ENCODE measurements at regions not wholly inside any gene's neighbourhood (a gene's known extent, or its start where the extent isn't known, plus 50 kb on each side); places are given as distances from the start of the nearest gene placed in this dataset.

DNA sequence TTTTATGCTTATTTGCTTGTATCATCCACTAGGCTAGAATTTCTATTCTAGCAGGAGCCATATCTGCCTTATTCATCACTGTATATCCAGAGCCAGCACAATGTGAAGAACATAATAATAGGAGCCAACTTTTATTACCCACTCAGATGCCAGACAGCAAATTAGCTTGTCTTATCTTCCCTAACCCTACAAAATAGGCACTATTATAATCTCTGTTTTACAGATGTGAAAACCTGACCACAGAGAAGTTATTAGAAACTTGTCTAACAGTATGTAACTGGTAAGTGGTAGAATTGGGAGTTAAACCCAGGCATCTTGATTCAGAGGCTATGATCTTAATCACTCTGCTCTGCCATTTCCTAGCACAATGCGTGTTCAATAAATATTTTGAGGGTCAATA, 579.5 kb downstream of the CAAP1 start:
- no peak for DNase-seq (ENCODE audit: low read depth)

DNA sequence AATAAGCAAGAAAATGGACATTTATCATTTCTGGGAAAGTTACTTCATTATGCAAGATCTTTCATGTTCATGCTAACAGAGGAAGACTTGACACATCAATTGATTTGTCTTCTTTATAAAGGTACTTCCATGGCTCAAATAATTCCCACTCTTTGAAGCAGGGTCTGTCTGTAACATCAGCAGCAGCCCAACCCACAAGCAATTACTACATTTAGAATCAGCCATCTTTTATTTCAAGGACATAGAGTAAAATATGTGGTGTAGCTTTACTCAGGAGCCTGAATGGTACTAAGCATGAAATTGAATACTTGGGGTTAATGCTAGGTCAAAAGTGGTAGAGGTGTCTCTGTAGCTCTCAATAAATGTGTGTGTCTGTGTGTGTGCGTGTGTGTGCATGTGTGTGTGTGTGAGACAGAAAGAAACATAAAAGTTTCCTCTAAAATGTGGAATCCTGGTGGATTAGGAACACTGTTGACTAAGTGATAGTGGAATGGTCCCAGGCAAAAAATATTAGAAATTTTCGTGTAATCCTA, 581.1 kb downstream of the CAAP1 start:
- no peak for DNase-seq (ENCODE audit: low read depth)

GRCh38 chr9:26310294-26310693, 582.3 kb downstream of the CAAP1 start:
- DNase-seq (ENCODE audit: low read depth) = no peak

- no peak for DNase-seq (ENCODE audit: low read depth)
Measured at GRCh38 chr9:26308328-26308727, 584.3 kb downstream of the CAAP1 start.

- no peak for DNase-seq (ENCODE audit: low read depth)
Measured at GRCh38 chr9:26301659-26302058, 590.9 kb downstream of the CAAP1 start.

GRCh38 chr9:26301046-26301445, 591.6 kb downstream of the CAAP1 start:
- DNase-seq (ENCODE audit: low read depth) = no peak

DNA sequence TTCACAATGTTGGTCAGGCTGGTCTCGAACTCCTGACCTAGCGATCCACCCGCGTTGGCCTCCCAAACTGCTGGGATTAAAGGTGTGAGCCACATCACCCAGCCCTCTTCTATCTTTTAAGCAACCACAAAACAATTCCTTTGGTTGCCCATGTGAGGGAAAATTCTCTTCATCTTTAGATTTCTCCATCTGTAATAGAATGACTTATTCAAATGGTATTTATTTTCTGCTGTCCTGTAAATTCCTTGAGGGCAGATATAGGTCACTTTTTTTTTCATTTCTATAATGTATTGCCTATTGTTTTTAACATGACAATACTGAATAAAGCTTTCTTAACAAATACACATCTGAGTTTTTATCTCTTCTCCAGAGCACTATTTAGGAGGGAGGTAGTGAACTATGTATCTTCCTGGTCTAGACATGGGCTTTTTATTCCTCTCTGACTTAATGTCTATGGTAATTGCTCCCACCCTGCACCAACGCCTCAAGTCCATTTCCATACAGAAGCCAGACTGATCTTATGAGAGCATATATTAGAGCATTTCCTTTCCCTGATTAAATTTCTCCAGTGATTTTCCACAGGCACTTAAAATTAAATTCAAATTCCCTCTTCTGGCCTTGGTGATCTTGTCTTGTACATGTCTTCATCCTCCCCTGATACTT, 595.6 kb downstream of the CAAP1 start:
- DNase-seq (ENCODE audit: low read depth) = no peak

DNA sequence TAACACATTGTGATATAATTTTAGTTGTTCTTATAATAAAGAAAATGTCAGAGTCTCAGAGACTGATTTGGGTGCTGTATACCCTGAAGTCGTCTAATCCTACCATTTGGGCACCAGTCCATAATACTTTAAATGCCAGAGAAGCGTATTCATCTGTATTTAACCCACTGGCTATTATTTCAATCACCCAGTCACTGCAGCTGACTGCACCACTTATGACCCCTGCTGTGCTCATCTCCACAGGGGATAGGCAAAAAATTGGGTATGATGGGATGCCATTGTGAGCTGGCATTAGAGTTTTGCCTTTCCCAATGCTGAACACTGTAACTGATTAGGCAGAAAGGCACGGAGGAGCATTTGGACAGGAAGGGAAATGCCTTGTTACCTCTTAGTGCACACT, 599.7 kb downstream of the CAAP1 start:
- DNase-seq (ENCODE audit: low read depth) = no peak

DNA sequence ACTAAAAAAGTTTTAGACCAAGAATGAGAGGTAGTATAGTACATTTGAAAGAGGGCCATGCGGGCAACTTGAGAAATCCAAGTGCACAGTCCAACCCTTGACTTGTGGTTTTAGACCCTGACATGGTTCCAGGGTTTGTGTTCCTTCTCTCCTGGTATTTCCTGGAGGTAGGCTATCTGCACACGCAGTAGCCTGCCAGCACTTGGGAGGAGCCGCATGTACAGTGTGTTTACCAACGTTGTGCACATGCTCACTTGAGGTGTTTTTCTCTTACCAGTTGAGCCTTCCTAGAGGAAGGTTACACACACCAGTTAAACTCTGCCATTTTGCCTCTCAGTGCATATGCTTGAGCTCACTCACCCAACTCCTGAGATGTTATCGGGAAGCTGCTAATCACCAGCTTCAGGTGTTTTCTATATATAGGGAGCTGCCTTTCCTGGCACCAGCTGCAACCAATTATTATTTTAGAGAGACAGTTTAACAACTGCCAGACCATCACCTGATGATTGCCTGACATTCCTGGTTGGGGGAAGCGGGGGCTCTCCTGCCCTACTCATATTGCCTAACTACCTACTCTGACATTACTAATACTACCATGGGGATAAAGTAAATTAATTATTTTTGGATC, 593.4 kb upstream of the TUSC1 start:
- DNase-seq (ENCODE audit: low read depth) = no peak

- no peak for DNase-seq (ENCODE audit: low read depth)
Measured at GRCh38 chr9:26266146-26266793, 588.0 kb upstream of the TUSC1 start.

DNA sequence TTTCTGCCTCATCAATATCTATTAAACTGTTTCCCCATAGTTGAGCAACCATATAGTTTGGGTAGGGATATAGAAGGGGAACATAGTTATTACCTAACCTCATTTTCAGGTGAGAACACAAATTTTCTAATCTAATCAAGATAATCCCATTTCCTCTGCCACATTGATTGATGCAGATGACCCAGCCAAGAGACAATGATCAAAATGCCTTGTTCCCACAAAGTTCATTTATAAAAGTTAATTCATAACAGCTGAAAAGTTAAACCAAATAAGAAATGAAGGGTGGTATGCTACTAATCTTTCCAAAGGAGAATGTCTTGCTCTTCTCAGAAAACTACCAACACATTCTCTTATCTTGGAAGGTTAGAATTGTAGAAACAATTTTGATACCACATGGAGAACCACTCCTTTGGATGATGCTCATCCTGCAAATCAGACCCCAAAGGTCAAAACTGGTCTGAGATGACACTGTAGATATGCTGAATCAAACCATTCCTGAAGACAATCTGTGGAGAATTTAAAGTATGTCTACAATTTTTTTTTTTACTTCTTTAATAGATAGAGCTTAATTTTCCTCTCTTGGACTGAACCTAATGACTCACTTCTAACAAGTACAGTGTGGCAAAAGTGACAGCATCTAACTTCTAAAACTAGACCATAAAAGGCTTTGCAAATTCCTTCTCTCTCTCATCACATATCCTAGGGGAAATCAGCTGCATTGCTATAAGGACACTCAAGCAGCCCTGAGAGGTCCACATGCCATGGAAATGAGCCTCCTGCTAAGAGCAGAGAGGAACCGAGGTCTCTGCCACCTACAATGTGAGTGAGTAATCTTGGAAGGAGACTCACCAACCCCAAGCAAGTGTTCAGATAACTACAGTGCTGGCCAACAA, 586.7 kb upstream of the TUSC1 start:
- DNase-seq (ENCODE audit: low read depth) = no peak

DNA sequence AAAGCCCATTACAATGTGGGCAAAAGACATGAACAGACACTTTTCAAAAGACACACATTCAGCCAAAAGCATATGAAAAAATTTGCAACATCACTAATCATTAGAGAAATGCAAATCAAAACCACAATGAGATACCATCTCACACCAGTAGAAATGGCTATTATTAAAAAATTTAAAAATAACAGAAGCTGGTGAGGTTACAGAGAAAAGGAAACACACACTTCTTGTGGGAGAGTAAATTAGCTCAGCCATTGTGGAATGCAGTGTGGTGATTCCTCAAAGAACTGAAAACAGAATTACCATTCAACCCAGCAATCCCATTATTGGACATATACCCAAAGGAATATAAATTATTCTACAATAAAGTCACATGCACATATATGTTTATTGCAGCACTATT, 585.2 kb upstream of the TUSC1 start:
- no peak for DNase-seq (ENCODE audit: low read depth)

DNA sequence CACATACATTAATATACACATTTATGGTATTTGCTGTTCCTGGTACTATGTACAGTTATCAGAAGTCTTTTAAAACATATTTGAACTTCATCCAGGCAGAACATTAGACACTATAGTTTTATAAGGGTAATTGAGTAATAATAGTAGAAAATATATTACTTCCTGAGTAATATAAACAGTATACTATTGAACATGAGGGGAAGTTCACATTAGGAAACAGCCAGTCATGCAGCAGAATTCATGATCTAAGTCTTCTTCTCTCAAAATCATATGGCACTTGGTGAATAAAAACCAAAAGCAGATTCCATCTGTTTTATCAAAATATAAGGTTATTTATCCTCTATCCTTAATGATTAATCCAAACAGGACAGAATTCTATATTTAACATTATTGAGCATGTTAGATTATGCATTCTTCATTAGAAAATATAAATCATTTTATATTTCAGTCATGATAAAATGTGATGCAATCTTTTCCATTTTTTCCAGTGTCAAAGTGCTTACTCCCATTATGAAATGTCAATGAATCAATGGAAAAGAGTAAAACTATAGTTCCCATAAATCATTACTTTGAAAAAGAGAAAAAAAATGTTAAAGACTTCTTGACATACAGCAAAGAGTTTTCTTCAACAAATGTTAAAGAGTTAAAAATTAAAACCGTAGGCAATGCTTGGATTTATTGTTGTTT, 584.3 kb upstream of the TUSC1 start:
- no peak for DNase-seq (ENCODE audit: low read depth)

GRCh38 chr9:26261503-26262330, 583.5 kb upstream of the TUSC1 start:
- DNase-seq (ENCODE audit: low read depth) = no peak

- DNase-seq (ENCODE audit: low read depth) = no peak
Measured at GRCh38 chr9:26260238-26260637, 582.0 kb upstream of the TUSC1 start.

DNA sequence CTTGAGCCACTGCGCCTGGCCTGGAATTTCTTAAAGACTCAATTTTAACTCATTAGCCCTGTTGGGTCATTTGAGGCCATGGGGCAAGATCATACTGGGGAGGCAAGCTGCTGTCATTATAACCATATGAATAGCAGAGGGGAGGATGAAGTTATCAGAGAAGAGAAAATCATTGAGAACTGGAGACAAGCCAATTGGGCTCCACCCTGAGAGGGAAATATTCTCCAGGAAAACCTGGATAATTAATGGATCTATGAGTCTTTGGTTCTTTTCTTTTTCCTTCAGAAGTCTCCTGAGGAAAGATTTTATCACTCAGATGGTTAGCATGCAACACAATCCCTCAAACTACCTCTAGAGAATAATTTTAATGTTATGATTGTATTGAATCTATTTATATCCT, 569.6 kb upstream of the TUSC1 start:
- DNase-seq (ENCODE audit: low read depth) = no peak

DNA sequence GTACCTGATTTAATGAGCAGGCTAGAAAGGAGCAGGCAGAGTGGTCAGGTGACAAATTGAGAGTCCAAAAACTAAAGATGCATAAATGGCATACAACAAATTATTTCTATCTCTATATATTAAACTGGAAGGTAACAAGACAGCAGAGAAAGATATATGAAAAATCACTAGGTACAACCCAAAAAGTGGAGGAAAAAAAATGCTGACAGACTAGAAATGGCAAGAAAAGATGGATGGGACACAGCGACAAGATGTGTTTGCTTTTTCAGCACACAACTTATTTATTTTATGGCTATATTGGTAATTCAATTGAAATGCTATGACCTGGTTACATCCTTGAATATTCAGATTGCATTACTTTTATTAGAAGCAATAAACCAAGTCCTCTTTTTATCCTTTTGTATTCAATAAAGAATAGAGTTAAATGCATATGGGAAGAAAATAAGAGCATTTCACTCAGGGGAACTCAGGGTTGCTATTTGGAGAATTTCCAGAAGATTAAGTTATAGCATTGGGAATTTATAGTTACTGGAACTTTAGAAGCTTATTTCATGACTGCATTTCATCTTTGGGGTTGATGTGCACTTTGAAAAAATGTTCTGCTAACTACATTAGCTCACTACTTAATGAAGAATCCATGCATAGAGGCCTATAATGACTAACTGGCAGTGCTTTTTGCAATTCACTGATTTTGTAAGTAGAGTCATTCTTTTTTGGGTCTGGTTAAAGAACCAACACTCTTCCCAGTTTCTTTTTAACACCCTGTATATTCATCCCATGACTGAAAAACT, 566.6 kb upstream of the TUSC1 start:
- no peak for DNase-seq (ENCODE audit: low read depth)

DNA sequence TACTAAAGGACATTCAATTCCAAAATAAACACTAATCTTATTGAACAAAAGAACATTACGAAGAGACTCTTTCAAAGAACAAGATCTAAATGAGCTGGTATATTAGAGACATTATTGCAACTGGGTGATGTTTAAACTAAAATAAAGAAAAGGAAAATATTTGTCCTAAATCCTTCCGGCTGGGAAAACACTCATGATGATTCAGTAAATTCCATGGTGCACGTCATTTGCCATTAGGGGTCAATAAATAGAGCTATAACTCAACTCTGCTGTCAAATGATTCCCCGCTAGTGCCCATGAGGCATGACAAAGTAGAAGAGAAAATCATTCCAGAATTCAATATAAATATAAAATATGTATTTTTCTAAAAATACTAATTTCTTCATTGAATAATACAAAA, 565.5 kb upstream of the TUSC1 start:
- DNase-seq (ENCODE audit: low read depth) = no peak

- no peak for DNase-seq (ENCODE audit: low read depth)
Measured at GRCh38 chr9:26243029-26243697, 564.9 kb upstream of the TUSC1 start.

Measured in forelimb muscle (tissue), 1 donor.